Activated gamma-delta T cell treated with anti-CD3 and anti-CD28 coated beads, Interleukin-2, amount 50 U/mL, for 16 hours (primary cell): ENCODE measurements at regions not wholly inside any gene's neighbourhood (a gene's known extent, or its start where the extent isn't known, plus 50 kb on each side); places are given as distances from the start of the nearest gene placed in this dataset.
A peak's percentile ranks its signal among the peaks of the same experiment; 100 is the strongest.
"Not testable (repeated sequence)": the region's sequence is repeated elsewhere in the genome, so short reads cannot be mapped to it uniquely, and the experiment has no call there.

Experiments used
- DNase-seq: peaks from one replicate; pipeline ENCODE4 v3.0.0-alpha.2; 2020; ENCODE audit warnings: low read depth

GRCh38 chrX:140065961-140066662 is 100.8 kb upstream of the CXorf66 start:
- DNase-seq: no peak

- DNase-seq: no peak
Measured at GRCh38 chrX:140064993-140065392, 99.7 kb upstream of the CXorf66 start.

- DNase-seq: peak; percentile 7
Measured at GRCh38 chrX:140057001-140057411, 91.7 kb upstream of the CXorf66 start.

GRCh38 chrX:140053846-140054245 is 88.5 kb upstream of the CXorf66 start:
- no peak for DNase-seq

GRCh38 chrX:140050906-140051305 is 85.6 kb upstream of the CXorf66 start:
- no peak for DNase-seq

GRCh38 chrX:140040386-140040785 is 75.1 kb upstream of the CXorf66 start:
- DNase-seq: no peak

GRCh38 chrX:140038842-140039241 is 73.5 kb upstream of the CXorf66 start:
- no peak for DNase-seq

GRCh38 chrX:140034916-140035315 is 69.6 kb upstream of the CXorf66 start:
- DNase-seq: no peak

- DNase-seq: no peak
Measured at GRCh38 chrX:140022482-140022881, 57.2 kb upstream of the CXorf66 start.

GRCh38 chrX:140019134-140019533 is 53.8 kb upstream of the CXorf66 start:
- not testable (repeated sequence) for DNase-seq
